HEK293 (cell line): ENCODE measurements at regions not wholly inside any gene's neighbourhood (a gene's known extent, or its start where the extent isn't known, plus 50 kb on each side); places are given as distances from the start of the nearest gene placed in this dataset.

Experiments
- CTCF ChIA-PET: fragments of 350-600 bp; formaldehyde crosslinking; extraction: SDS; loops from one replicate; lab custom pipeline; 2021; ENCODE audit warnings: antibody characterized with exemption; lab: Yijun Ruan, JAX
- POLR2A ChIA-PET: fragments of 300-600 bp; formaldehyde crosslinking; extraction: SDS; loops from one replicate; lab custom pipeline; 2020; ENCODE audit warnings: antibody characterized with exemption, inconsistent platforms; lab: Yijun Ruan, JAX
- H3K27ac ChIP-seq: fragments of 200-500 bp; sonication (Bioruptor generic); 2 replicates; pipeline ENCODE4 v1.5.1; 2014; ENCODE audit warnings: low read depth, low read length, control low read depth, inconsistent platforms; ENCODE audit errors: extremely low read depth
- H3K36me3 ChIP-seq, 2 experiments: fragments of 200-500 bp in 1 of 2; sonication (Bioruptor generic) in 1 of 2; 1 replicate in 1 of 2; 2 replicates in 1 of 2; pipeline ENCODE4 v1.5.1; 2014 to 2017; ENCODE audit warnings: inconsistent platforms in 2 of 2, low read length in 2 of 2; ENCODE audit not compliant: control insufficient read depth in 2 of 2, insufficient read depth in 1 of 2
- H3K4me1 ChIP-seq: fragments of 200-500 bp; sonication (Bioruptor generic); 2 replicates; pipeline ENCODE4 v1.5.1; 2014; ENCODE audit warnings: mild to moderate bottlenecking, low read length, inconsistent platforms; ENCODE audit not compliant: control insufficient read depth, insufficient read depth
- H3K4me3 ChIP-seq: 2 replicates; pipeline ENCODE4 v1.5.1; 2011; ENCODE audit warnings: low read depth, mild to moderate bottlenecking, control low read depth, low read length, moderate library complexity
- H3K9me3 ChIP-seq: fragments of 200-500 bp; sonication (Bioruptor generic); 2 replicates; pipeline ENCODE4 v1.5.1; 2014; ENCODE audit warnings: low read depth, low read length, inconsistent platforms; ENCODE audit not compliant: control insufficient read depth, insufficient read depth
- EGR2 ChIP-seq: fragments of 450-650 bp; formaldehyde crosslinking; IDR thresholded peaks from 2 replicates; pipeline ENCODE4 v1.5.1; 2016; ENCODE audit warnings: low read depth, missing biosample characterization, missing genetic modification characterization
- KLF16 ChIP-seq: fragments of 450-650 bp; formaldehyde crosslinking; IDR thresholded peaks from 2 replicates; pipeline ENCODE4 v1.5.1; 2017; ENCODE audit warnings: missing biosample characterization, missing genetic modification characterization
- SCRT1 ChIP-seq: fragments of 450-650 bp; formaldehyde crosslinking; IDR thresholded peaks from 2 replicates; pipeline ENCODE4 v1.5.1; 2016; ENCODE audit warnings: missing biosample characterization, missing genetic modification characterization, borderline replicate concordance
- SCRT2 ChIP-seq: fragments of 450-650 bp; formaldehyde crosslinking; IDR thresholded peaks from 2 replicates; pipeline ENCODE4 v1.5.1; 2016; ENCODE audit warnings: missing biosample characterization, missing genetic modification characterization
- WT1 ChIP-seq: fragments of 450-650 bp; formaldehyde crosslinking; IDR thresholded peaks from 2 replicates; pipeline ENCODE4 v1.5.1; 2016; ENCODE audit warnings: missing biosample characterization, missing genetic modification characterization
- ZBTB21 ChIP-seq: fragments of 450-650 bp; formaldehyde crosslinking; IDR thresholded peaks from 2 replicates; pipeline ENCODE4 v1.5.1; 2017; ENCODE audit warnings: missing biosample characterization, missing genetic modification characterization
- ZBTB8A ChIP-seq: fragments of 450-650 bp; formaldehyde crosslinking; IDR thresholded peaks from 2 replicates; pipeline ENCODE4 v1.5.1; 2016; ENCODE audit warnings: missing biosample characterization, missing genetic modification characterization
- ZFP37 ChIP-seq: fragments of 450-650 bp; formaldehyde crosslinking; IDR thresholded peaks from 2 replicates; pipeline ENCODE4 v1.5.1; 2016; ENCODE audit warnings: missing biosample characterization, missing genetic modification characterization
- ZNF146 ChIP-seq: fragments of 450-650 bp; formaldehyde crosslinking; IDR thresholded peaks from 2 replicates; pipeline ENCODE4 v1.5.1; 2016; ENCODE audit warnings: missing biosample characterization, missing genetic modification characterization
- ZNF23 ChIP-seq: fragments of 450-650 bp; formaldehyde crosslinking; IDR thresholded peaks from 2 replicates; pipeline ENCODE4 v1.5.1; 2016; ENCODE audit warnings: missing biosample characterization, missing genetic modification characterization, borderline replicate concordance
- ZNF341 ChIP-seq: fragments of 450-650 bp; formaldehyde crosslinking; IDR thresholded peaks from 2 replicates; pipeline ENCODE4; 2016; ENCODE audit warnings: low read depth, missing biosample characterization, missing genetic modification characterization
- ZNF473 ChIP-seq: fragments of 450-650 bp; formaldehyde crosslinking; IDR thresholded peaks from 2 replicates; pipeline ENCODE4 v1.5.1; 2017; ENCODE audit warnings: missing biosample characterization, missing genetic modification characterization
- ZNF585B ChIP-seq: fragments of 450-650 bp; formaldehyde crosslinking; IDR thresholded peaks from 2 replicates; pipeline ENCODE4 v1.5.1; 2016; ENCODE audit warnings: missing biosample characterization, missing genetic modification characterization
- ZNF623 ChIP-seq: fragments of 450-650 bp; formaldehyde crosslinking; IDR thresholded peaks from 2 replicates; pipeline ENCODE4 v1.5.1; 2016; ENCODE audit warnings: missing biosample characterization, missing genetic modification characterization
- ZNF664 ChIP-seq: fragments of 450-650 bp; formaldehyde crosslinking; IDR thresholded peaks from 2 replicates; pipeline ENCODE4 v1.5.1; 2016; ENCODE audit warnings: missing biosample characterization, missing genetic modification characterization
- TF ChIP-seq, protein P1 (sequence below): fragments of 450-650 bp; formaldehyde crosslinking; IDR thresholded peaks from 2 replicates; pipeline ENCODE4 v1.5.1; 2016; ENCODE audit warnings: missing biosample characterization, missing genetic modification characterization
- TF ChIP-seq, protein P2 (sequence below): fragments of 450-650 bp; formaldehyde crosslinking; IDR thresholded peaks from 2 replicates; pipeline ENCODE4 v1.5.1; 2016; ENCODE audit warnings: missing biosample characterization, missing genetic modification characterization
- TF ChIP-seq, protein P3 (sequence below): fragments of 450-650 bp; formaldehyde crosslinking; IDR thresholded peaks from 2 replicates; pipeline ENCODE4 v1.5.1; 2017; ENCODE audit warnings: missing biosample characterization, missing genetic modification characterization
- TF ChIP-seq, protein P4 (sequence below): fragments of 450-650 bp; formaldehyde crosslinking; IDR thresholded peaks from 2 replicates; pipeline ENCODE4 v1.5.1; 2016; ENCODE audit warnings: missing biosample characterization, missing genetic modification characterization

DNA sequence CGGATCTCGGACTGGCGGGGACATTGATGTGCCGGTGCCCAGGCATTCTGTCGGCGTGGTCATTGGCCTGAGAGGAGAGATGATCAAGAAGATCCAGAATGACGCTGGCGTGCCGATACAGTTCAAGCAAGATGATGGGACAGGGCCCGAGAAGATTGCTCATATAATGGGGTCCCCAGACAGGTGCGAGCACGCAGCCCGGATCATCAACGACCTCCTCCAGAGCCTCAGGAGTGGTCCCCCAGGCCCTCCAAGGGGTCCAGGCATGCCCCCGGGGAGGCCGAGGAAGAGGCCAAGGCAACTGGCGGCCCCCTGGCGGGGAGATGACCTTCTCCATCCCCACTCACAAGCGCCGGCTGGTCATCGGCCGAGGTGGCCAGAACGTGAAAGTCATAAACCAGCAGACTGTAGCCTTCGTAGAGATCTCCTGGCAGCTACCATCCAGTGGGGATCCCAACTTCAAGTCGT is 106.5 kb upstream of the MTAP start:
- H3K4me1 ChIP-seq: no peaks in the 10 kb centered on the region
- ChIA-PET POLR2A (no interaction called here), CTCF (interaction anchor here (1.2 kb wide), 1 partner anchor 13 kb away, joined by 4 read pairs; no protein-coding TSS in a partner anchor)
- H3K9me3 ChIP-seq: no peaks in the 10 kb centered on the region
- no peaks in the 10 kb centered on the region for H3K36me3 ChIP-seq
- TF ChIP-seq ZBTB8A (no peak), ZNF473 (tag by site-specific recombination) (no peak), SCRT1 (tag by site-specific recombination) (no peak), ZNF585B (tag by site-specific recombination) (no peak), ZNF341 (tag by site-specific recombination) (no peak), KLF16 (tag by site-specific recombination) (no peak), ZBTB21 (tag by site-specific recombination) (no peak), ZNF664 (tag by site-specific recombination) (no peak), ZNF23 (tag by site-specific recombination) (no peak), ZFP37 (no peak), ZNF623 (tag by site-specific recombination) (no peak), EGR2 (tag by site-specific recombination) (no peak), WT1 (tag by site-specific recombination) (no peak), SCRT2 (no peak), ZNF146 (tag by site-specific recombination) (no peak)
- TF ChIP-seq, protein P1, sequence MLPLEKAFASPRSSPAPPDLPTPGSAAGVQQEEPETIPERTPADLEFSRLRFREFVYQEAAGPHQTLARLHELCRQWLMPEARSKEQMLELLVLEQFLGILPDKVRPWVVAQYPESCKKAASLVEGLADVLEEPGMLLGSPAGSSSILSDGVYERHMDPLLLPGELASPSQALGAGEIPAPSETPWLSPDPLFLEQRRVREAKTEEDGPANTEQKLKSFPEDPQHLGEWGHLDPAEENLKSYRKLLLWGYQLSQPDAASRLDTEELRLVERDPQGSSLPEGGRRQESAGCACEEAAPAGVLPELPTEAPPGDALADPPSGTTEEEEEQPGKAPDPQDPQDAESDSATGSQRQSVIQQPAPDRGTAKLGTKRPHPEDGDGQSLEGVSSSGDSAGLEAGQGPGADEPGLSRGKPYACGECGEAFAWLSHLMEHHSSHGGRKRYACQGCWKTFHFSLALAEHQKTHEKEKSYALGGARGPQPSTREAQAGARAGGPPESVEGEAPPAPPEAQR: no peak
- TF ChIP-seq, protein P2, sequence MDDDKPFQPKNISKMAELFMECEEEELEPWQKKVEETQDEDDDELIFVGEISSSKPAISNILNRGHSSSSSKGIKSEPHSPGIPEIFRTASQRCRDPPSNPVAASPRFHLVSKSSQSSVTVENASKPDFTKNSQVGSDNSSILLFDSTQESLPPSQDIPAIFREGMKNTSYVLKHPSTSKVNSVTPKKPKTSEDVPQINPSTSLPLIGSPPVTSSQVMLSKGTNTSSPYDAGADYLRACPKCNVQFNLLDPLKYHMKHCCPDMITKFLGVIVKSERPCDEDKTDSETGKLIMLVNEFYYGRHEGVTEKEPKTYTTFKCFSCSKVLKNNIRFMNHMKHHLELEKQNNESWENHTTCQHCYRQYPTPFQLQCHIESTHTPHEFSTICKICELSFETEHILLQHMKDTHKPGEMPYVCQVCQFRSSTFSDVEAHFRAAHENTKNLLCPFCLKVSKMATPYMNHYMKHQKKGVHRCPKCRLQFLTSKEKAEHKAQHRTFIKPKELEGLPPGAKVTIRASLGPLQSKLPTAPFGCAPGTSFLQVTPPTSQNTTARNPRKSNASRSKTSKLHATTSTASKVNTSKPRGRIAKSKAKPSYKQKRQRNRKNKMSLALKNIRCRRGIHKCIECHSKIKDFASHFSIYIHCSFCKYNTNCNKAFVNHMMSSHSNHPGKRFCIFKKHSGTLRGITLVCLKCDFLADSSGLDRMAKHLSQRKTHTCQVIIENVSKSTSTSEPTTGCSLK (tag by site-specific recombination): no peak
- TF ChIP-seq, protein P3, sequence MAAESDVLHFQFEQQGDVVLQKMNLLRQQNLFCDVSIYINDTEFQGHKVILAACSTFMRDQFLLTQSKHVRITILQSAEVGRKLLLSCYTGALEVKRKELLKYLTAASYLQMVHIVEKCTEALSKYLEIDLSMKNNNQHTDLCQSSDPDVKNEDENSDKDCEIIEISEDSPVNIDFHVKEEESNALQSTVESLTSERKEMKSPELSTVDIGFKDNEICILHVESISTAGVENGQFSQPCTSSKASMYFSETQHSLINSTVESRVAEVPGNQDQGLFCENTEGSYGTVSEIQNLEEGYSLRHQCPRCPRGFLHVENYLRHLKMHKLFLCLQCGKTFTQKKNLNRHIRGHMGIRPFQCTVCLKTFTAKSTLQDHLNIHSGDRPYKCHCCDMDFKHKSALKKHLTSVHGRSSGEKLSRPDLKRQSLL (tag by site-specific recombination): no peak
- TF ChIP-seq, protein P4, sequence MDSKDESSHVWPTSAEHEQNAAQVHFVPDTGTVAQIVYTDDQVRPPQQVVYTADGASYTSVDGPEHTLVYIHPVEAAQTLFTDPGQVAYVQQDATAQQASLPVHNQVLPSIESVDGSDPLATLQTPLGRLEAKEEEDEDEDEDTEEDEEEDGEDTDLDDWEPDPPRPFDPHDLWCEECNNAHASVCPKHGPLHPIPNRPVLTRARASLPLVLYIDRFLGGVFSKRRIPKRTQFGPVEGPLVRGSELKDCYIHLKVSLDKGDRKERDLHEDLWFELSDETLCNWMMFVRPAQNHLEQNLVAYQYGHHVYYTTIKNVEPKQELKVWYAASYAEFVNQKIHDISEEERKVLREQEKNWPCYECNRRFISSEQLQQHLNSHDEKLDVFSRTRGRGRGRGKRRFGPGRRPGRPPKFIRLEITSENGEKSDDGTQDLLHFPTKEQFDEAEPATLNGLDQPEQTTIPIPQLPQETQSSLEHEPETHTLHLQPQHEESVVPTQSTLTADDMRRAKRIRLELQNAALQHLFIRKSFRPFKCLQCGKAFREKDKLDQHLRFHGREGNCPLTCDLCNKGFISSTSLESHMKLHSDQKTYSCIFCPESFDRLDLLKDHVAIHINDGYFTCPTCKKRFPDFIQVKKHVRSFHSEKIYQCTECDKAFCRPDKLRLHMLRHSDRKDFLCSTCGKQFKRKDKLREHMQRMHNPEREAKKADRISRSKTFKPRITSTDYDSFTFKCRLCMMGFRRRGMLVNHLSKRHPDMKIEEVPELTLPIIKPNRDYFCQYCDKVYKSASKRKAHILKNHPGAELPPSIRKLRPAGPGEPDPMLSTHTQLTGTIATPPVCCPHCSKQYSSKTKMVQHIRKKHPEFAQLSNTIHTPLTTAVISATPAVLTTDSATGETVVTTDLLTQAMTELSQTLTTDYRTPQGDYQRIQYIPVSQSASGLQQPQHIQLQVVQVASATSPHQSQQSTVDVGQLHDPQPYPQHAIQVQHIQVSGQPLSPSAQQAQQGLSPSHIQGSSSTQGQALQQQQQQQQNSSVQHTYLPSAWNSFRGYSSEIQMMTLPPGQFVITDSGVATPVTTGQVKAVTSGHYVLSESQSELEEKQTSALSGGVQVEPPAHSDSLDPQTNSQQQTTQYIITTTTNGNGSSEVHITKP (tag by site-specific recombination): no peak
- H3K27ac ChIP-seq: no peak overlapping the region
- no peak overlapping the region for H3K4me3 ChIP-seq
